Left lung (tissue), 4 donors: ENCODE measurements at regions not wholly inside any gene's neighbourhood (a gene's known extent, or its start where the extent isn't known, plus 50 kb on each side); places are given as distances from the start of the nearest gene placed in this dataset.

Experiments used
- ATAC-seq: fragments of 200-7000 bp; cut with Tn5 transposase; one replicate; pipeline ENCODE4 v1.9.1; 2020; ENCODE audit warnings: moderate library complexity
- DNase-seq, 4 donors: peaks; one replicate each; pipeline ENCODE4 v3.0.0-alpha.2; 2013 to 2020
- H3K27ac ChIP-seq, 2 donors: fragments of 200-600 bp; sonication (generic) in 1 of 2; one replicate each; pipeline versions ENCODE4 v1.5.0 to v1.8.0; 2020 to 2021
- H3K27me3 ChIP-seq, 2 donors: fragments of 200-600 bp; sonication (generic) in 1 of 2; one replicate each; pipeline versions ENCODE4 v1.5.0 to v1.8.0; 2020 to 2021
- H3K36me3 ChIP-seq, 2 donors: fragments of 200-600 bp; sonication (generic) in 1 of 2; one replicate each; pipeline versions ENCODE4 v1.5.0 to v1.8.0; 2020 to 2021
- H3K4me1 ChIP-seq, 2 donors: fragments of 200-600 bp; one replicate each; pipeline ENCODE4 v1.8.0; 2021
- H3K4me3 ChIP-seq, 2 donors: fragments of 200-600 bp; sonication (generic) in 1 of 2; one replicate each; pipeline versions ENCODE4 v1.5.0 to v1.8.0; 2020 to 2021; ENCODE audit warnings: mild to moderate bottlenecking in 1 of 2
- H3K9me3 ChIP-seq, 2 donors: fragments of 200-600 bp; sonication (generic) in 1 of 2; one replicate each; pipeline versions ENCODE4 v1.5.0 to v1.8.0; 2020 to 2021
- CTCF ChIP-seq, 2 donors: fragments of 200-600 bp; sonication (generic) in 1 of 2; IDR thresholded peaks; one replicate each; pipeline versions ENCODE4 v1.5.0 to v1.8.0; 2021; ENCODE audit warnings: antibody characterized with exemption in 2 of 2
- intact Hi-C, 2 donors: fragments of 100-400 bp; cut with DNase I; formaldehyde crosslinking; loops; one replicate each; pipeline versions ENCODE4 v1.11.2 to v1.14.2; 2022
- donor health status: DM: no; HTN: yes; CAD: no.
- donor health status: DM: no; HTN: no; CAD: no.

- Histone ChIP-seq H3K4me3 (no peak overlapping the region), H3K4me1 (no peaks in the 10 kb centered on the region)
- no peak for DNase-seq
Observed at GRCh38 chr14:34169561-34169960, 218.7 kb upstream of the EGLN3 start.

GRCh38 chr14:34168656-34169055 lies 217.8 kb upstream of the EGLN3 start:
- ATAC-seq (no peak), DNase-seq (no peak)
- no peak for TF ChIP-seq CTCF (IDR thresholded peaks at IDR 0.05)
- H3K9me3 ChIP-seq: no peaks in the 10 kb centered on the region
- H3K36me3 ChIP-seq: no peaks in the 10 kb centered on the region
- H3K27me3 ChIP-seq: peaks cover 3 to 12% of the 10 kb centered on the region in 2 donors
- no peak overlapping the region for H3K4me3 ChIP-seq
- H3K27ac ChIP-seq: no peak overlapping the region
- intact Hi-C loops: no loop called here
- no peaks in the 10 kb centered on the region for H3K4me1 ChIP-seq

More at GRCh38 chr14:34169561-34169960, 218.7 kb upstream of the EGLN3 start:
- no peak for TF ChIP-seq CTCF (IDR thresholded peaks at IDR 0.05)
- no peak for ATAC-seq
- Histone ChIP-seq H3K27ac (no peak overlapping the region), H3K9me3 (no peaks in the 10 kb centered on the region), H3K36me3 (no peaks in the 10 kb centered on the region), H3K27me3 (peaks cover 3 to 12% of the 10 kb centered on the region in 2 donors)
- intact Hi-C loops: no loop called here

- no peak overlapping the region for H3K27ac ChIP-seq
- DNase-seq: no peak
- H3K9me3 ChIP-seq: no peaks in the 10 kb centered on the region
- no peaks in the 10 kb centered on the region for H3K4me1 ChIP-seq
- TF ChIP-seq CTCF (IDR thresholded peaks at IDR 0.05): no peak
- no peak for ATAC-seq
- intact Hi-C loops: no loop called here
- H3K27me3 ChIP-seq: peaks cover 0 to 12% of the 10 kb centered on the region in 2 donors
- no peaks in the 10 kb centered on the region for H3K36me3 ChIP-seq
- H3K4me3 ChIP-seq: no peak overlapping the region
Observed at GRCh38 chr14:34165847-34166350, 215.0 kb upstream of the EGLN3 start.

GRCh38 chr14:34164162-34164864 lies 213.4 kb upstream of the EGLN3 start:
- ATAC-seq (no peak), DNase-seq (no peak)
- H3K4me3 ChIP-seq: no peak overlapping the region
- no peak for TF ChIP-seq CTCF (IDR thresholded peaks at IDR 0.05)
- intact Hi-C loops: no loop called here
- H3K27me3 ChIP-seq: peaks cover 0 to 12% of the 10 kb centered on the region in 2 donors
- H3K27ac ChIP-seq: no peak overlapping the region
- no peaks in the 10 kb centered on the region for H3K4me1 ChIP-seq
- no peaks in the 10 kb centered on the region for H3K36me3 ChIP-seq
- no peaks in the 10 kb centered on the region for H3K9me3 ChIP-seq

GRCh38 chr14:34161351-34162082 lies 210.6 kb upstream of the EGLN3 start:
- no peaks in the 10 kb centered on the region for H3K9me3 ChIP-seq
- ATAC-seq: no peak
- no peak for TF ChIP-seq CTCF (IDR thresholded peaks at IDR 0.05)
- H3K4me3 ChIP-seq: no peak overlapping the region
- no peaks in the 10 kb centered on the region for H3K36me3 ChIP-seq
- DNase-seq: no peak
- no peak overlapping the region for H3K27ac ChIP-seq
- intact Hi-C loops: no loop called here
- H3K27me3 ChIP-seq: peaks cover 0 to 12% of the 10 kb centered on the region in 2 donors
- H3K4me1 ChIP-seq: no peaks in the 10 kb centered on the region
